OCI-LY3 (cell line): ENCODE measurements at regions not wholly inside any gene's neighbourhood (a gene's known extent, or its start where the extent isn't known, plus 50 kb on each side); places are given as distances from the start of the nearest gene placed in this dataset.

ENCODE experiments used
- CTCF ChIP-seq: fragments of 200-600, 300-600 bp; sonication (generic); IDR thresholded peaks from 2 replicates; pipeline ENCODE4 v1.5.1; 2014; ENCODE audit warnings: antibody characterized with exemption, low read length, low read depth
- EZH2phosphoT487 ChIP-seq: fragments of 200-600 bp; shearing (Covaris generic); IDR thresholded peaks from 2 replicates; pipeline ENCODE4 v1.6.1; 2018; ENCODE audit warnings: antibody characterized with exemption, mixed run types, low read depth

- TF ChIP-seq CTCF (no peak), EZH2phosphoT487 (no peak)
These were observed 421.0 kb upstream of the RBMS3 start for GRCh38 chr3:28859897-28860296.
